Naive thymus-derived CD4-positive, alpha-beta T cell (primary cell): ENCODE measurements at regions not wholly inside any gene's neighbourhood (a gene's known extent, or its start where the extent isn't known, plus 50 kb on each side); places are given as distances from the start of the nearest gene placed in this dataset.
"Not testable (repeated sequence)": the region's sequence is repeated elsewhere in the genome, so short reads cannot be mapped to it uniquely, and the experiment has no call there.

Source experiments
- ATAC-seq: fragments of 150-1000 bp; cut with Tn5 transposase; 2 replicates; pipeline ENCODE4 v1.10.0; 2021; ENCODE audit warnings: mild to moderate bottlenecking, moderate library complexity
- CTCF ChIA-PET: fragments of 350-600 bp; sonication (Branson Sonifier 250); formaldehyde crosslinking; loops from one replicate; lab custom pipeline; 2021; ENCODE audit warnings: antibody characterized with exemption; lab: Charles Lee
- POLR2A ChIA-PET: fragments of 350-600 bp; sonication (Branson Sonifier 250); formaldehyde crosslinking; loops from one replicate; lab custom pipeline; 2021; ENCODE audit warnings: antibody characterized with exemption, inconsistent platforms; lab: Charles Lee
- DNase-seq, 9 donors: peaks; one replicate each; pipeline versions ENCODE4 v3.0.0 to v3.0.0-alpha.2; 2020 to 2022; ENCODE audit warnings: mixed read lengths in 1 of 9
- H3K27ac ChIP-seq: one replicate; pipeline ENCODE4 v1.7.0; 2013; ENCODE audit warnings: mild to moderate bottlenecking, low read depth, low read length, moderate library complexity
- H3K27me3 ChIP-seq, 2 donors: one replicate each; pipeline ENCODE4 v1.7.0; 2013; ENCODE audit warnings: low read length in 2 of 2, mild to moderate bottlenecking in 2 of 2, moderate library complexity in 2 of 2; ENCODE audit not compliant: control insufficient read depth in 2 of 2, insufficient read depth in 2 of 2
- H3K36me3 ChIP-seq, 3 experiments: 1 replicate in 2 of 3; 2 replicates in 1 of 3; pipeline ENCODE4 v1.7.0; 2013; ENCODE audit warnings: low read length in 3 of 3, mild to moderate bottlenecking in 3 of 3, moderate library complexity in 1 of 3; ENCODE audit not compliant: insufficient read depth in 3 of 3, control insufficient read depth in 2 of 3
- H3K4me1 ChIP-seq, 2 donors: one replicate each; pipeline ENCODE4 v1.7.0; 2013; ENCODE audit warnings: low read length in 2 of 2, mild to moderate bottlenecking in 2 of 2, moderate library complexity in 1 of 2; ENCODE audit not compliant: control insufficient read depth in 2 of 2, insufficient read depth in 2 of 2
- H3K4me3 ChIP-seq: 2 replicates; pipeline ENCODE4 v1.7.0; 2013; ENCODE audit warnings: mild to moderate bottlenecking, low read length
- H3K9me3 ChIP-seq, 3 experiments: 1 replicate in 2 of 3; 2 replicates in 1 of 3; pipeline ENCODE4 v1.7.0; 2013; ENCODE audit warnings: low read length in 3 of 3; ENCODE audit not compliant: control insufficient read depth in 2 of 3
- H3K27ac Mint-ChIP-seq, 9 donors: one replicate each; pipeline ENCODE4 v1.8.0; 2020 to 2022; ENCODE audit warnings: mixed read lengths in 9 of 9, mild to moderate bottlenecking in 8 of 9, moderate library complexity in 5 of 9, inconsistent platforms in 2 of 9
- H3K27me3 Mint-ChIP-seq, 5 donors: one replicate each; pipeline ENCODE4 v1.8.0; 2021 to 2022; ENCODE audit warnings: mixed read lengths in 5 of 5, mild to moderate bottlenecking in 1 of 5
- H3K36me3 Mint-ChIP-seq, 5 donors: one replicate each; pipeline ENCODE4 v1.8.0; 2020 to 2022; ENCODE audit warnings: mixed read lengths in 5 of 5, mild to moderate bottlenecking in 3 of 5, inconsistent platforms in 1 of 5
- H3K4me1 Mint-ChIP-seq, 7 donors: one replicate each; pipeline ENCODE4 v1.8.0; 2020 to 2022; ENCODE audit warnings: mixed read lengths in 7 of 7, mild to moderate bottlenecking in 3 of 7, inconsistent platforms in 1 of 7
- H3K4me3 Mint-ChIP-seq, 10 donors: one replicate each; pipeline ENCODE4 v1.8.0; 2020 to 2022; ENCODE audit warnings: mild to moderate bottlenecking in 10 of 10, mixed read lengths in 10 of 10, moderate library complexity in 6 of 10, inconsistent platforms in 2 of 10
- H3K9me3 Mint-ChIP-seq, 11 donors: one replicate each; pipeline ENCODE4 v1.8.0; 2020 to 2022; ENCODE audit warnings: mixed read lengths in 11 of 11, mild to moderate bottlenecking in 4 of 11, inconsistent platforms in 1 of 11, moderate library complexity in 1 of 11
- intact Hi-C, 2 donors: fragments of 100-400 bp; cut with micrococcal nuclease; formaldehyde crosslinking; loops; one replicate each; pipeline ENCODE4 v1.15.1; 2023

- Histone ChIP-seq H3K4me1 (no peaks in the 10 kb centered on the region), H3K4me3 (no peak overlapping the region), H3K27ac (no peak overlapping the region), H3K27me3 (no peaks in the 10 kb centered on the region), H3K36me3 (no peaks in the 10 kb centered on the region), H3K9me3 (no peaks in the 10 kb centered on the region)
- no peak overlapping the region for H3K27ac Mint-ChIP-seq
- no peak for ATAC-seq
- ChIA-PET POLR2A (no interaction called here), CTCF (no interaction called here)
- no peaks in the 10 kb centered on the region for H3K36me3 Mint-ChIP-seq
- no peaks in the 10 kb centered on the region for H3K4me1 Mint-ChIP-seq
- intact Hi-C loops: no loop called here
- no peak for DNase-seq
- H3K9me3 Mint-ChIP-seq: peaks cover 0 to 4% (median 0%) of the 10 kb centered on the region in 11 donors
- H3K4me3 Mint-ChIP-seq: no peak overlapping the region
- H3K27me3 Mint-ChIP-seq: peaks cover 0 to 15% (median 7%) of the 10 kb centered on the region in 5 donors
Measured at GRCh38 chr3:102715030-102715697, 280.3 kb downstream of the ZPLD1 start.

GRCh38 chr3:102718651-102719050 lies 283.8 kb downstream of the ZPLD1 start:
- POLR2A ChIA-PET: no interaction called here
- peaks cover 0 to 2% (median 0%) of the 10 kb centered on the region in 11 donors for H3K9me3 Mint-ChIP-seq

GRCh38 chr3:102722317-102722716 lies 287.5 kb downstream of the ZPLD1 start:
- peaks cover 0 to 2% (median 0%) of the 10 kb centered on the region in 11 donors for H3K9me3 Mint-ChIP-seq
- no peak overlapping the region for H3K4me3 Mint-ChIP-seq
- no peaks in the 10 kb centered on the region for H3K4me1 Mint-ChIP-seq
- peaks cover 0 to 18% (median 4%) of the 10 kb centered on the region in 5 donors for H3K27me3 Mint-ChIP-seq
- Histone ChIP-seq H3K4me1 (no peaks in the 10 kb centered on the region), H3K4me3 (no peak overlapping the region), H3K36me3 (no peaks in the 10 kb centered on the region), H3K27me3 (no peaks in the 10 kb centered on the region), H3K9me3 (no peaks in the 10 kb centered on the region), H3K27ac (no peak overlapping the region)
- CTCF ChIA-PET: no interaction called here
- ATAC-seq: no peak
- H3K27ac Mint-ChIP-seq: no peak overlapping the region
- POLR2A ChIA-PET: no interaction called here
- no peaks in the 10 kb centered on the region for H3K36me3 Mint-ChIP-seq
- no peak for DNase-seq
- intact Hi-C loops: no loop called here

More at GRCh38 chr3:102718651-102719050, 283.8 kb downstream of the ZPLD1 start:
- Mint-ChIP-seq H3K4me3 (no peak overlapping the region), H3K36me3 (no peaks in the 10 kb centered on the region), H3K27me3 (peaks cover 0 to 16% (median 3%) of the 10 kb centered on the region in 5 donors), H3K27ac (no peak overlapping the region), H3K4me1 (no peaks in the 10 kb centered on the region)
- Histone ChIP-seq H3K27me3 (no peaks in the 10 kb centered on the region), H3K9me3 (no peaks in the 10 kb centered on the region), H3K4me3 (no peak overlapping the region), H3K27ac (no peak overlapping the region), H3K36me3 (no peaks in the 10 kb centered on the region), H3K4me1 (no peaks in the 10 kb centered on the region)
- intact Hi-C loops: no loop called here
- DNase-seq (no peak), ATAC-seq (no peak)
- CTCF ChIA-PET: no interaction called here

GRCh38 chr3:102727340-102727739 lies 292.5 kb downstream of the ZPLD1 start:
- H3K4me1 Mint-ChIP-seq: no peaks in the 10 kb centered on the region
- Histone ChIP-seq H3K27ac (no peak overlapping the region), H3K4me1 (no peaks in the 10 kb centered on the region), H3K36me3 (no peaks in the 10 kb centered on the region), H3K9me3 (no peaks in the 10 kb centered on the region), H3K4me3 (no peak overlapping the region), H3K27me3 (no peaks in the 10 kb centered on the region)
- H3K9me3 Mint-ChIP-seq: peaks cover 0 to 2% (median 0%) of the 10 kb centered on the region in 11 donors
- H3K36me3 Mint-ChIP-seq: no peaks in the 10 kb centered on the region
- ChIA-PET POLR2A (no interaction called here), CTCF (no interaction called here)
- intact Hi-C loops: no loop called here
- H3K27ac Mint-ChIP-seq: no peak overlapping the region
- H3K4me3 Mint-ChIP-seq: no peak overlapping the region
- H3K27me3 Mint-ChIP-seq: peaks cover 0 to 8% (median 3%) of the 10 kb centered on the region in 5 donors
- DNase-seq: no peak
- ATAC-seq: no peak

GRCh38 chr3:102732581-102732980 lies 297.8 kb downstream of the ZPLD1 start:
- H3K27ac Mint-ChIP-seq, H3K4me1 Mint-ChIP-seq, intact Hi-C loops, ATAC-seq, CTCF ChIA-PET, DNase-seq, H3K27ac ChIP-seq, H3K36me3 ChIP-seq, H3K27me3 ChIP-seq, H3K4me3 Mint-ChIP-seq, H3K4me3 ChIP-seq, H3K36me3 Mint-ChIP-seq, H3K9me3 ChIP-seq, H3K9me3 Mint-ChIP-seq, POLR2A ChIA-PET, H3K4me1 ChIP-seq, H3K27me3 Mint-ChIP-seq: not testable (repeated sequence)

DNA sequence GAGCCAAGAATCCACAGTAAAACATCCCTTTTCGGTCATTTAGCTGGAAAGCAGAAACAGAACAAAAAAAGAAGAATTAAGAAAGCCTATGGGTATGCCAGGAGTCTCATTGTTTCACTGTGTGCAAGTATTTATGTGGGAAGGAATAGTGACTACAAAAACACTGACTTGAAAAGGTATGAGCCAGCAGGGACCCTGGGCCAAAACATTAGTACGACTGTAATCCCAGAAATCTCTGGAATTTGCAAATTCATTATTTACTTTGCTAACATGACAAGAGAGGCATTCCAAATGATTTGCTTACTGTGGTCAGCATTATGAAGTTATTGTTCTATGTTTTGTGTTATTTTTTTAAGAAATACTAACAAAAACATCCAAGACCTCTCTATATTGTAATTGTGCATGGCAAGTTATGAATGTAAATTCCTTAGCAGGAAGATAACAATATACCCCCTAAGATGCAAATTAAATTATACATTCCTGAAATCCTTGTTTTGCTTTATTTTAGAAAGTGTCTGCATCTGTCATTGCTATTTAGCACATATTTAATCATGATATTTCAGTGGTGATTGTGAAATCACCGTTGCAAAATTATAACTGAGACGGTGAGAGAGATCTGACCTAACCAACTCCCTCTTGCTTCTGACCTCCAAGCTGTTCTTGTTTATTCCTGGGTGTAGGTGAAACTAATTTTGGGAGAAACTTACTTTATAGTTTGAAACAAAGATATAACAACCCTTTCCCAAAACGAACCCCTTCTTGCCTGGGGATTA lies 299.2 kb downstream of the ZPLD1 start:
- no peaks in the 10 kb centered on the region for H3K27me3 ChIP-seq
- no peaks in the 10 kb centered on the region for H3K4me1 ChIP-seq
- H3K4me1 Mint-ChIP-seq: no peaks in the 10 kb centered on the region
- no peak overlapping the region for H3K4me3 Mint-ChIP-seq
- H3K27me3 Mint-ChIP-seq: no peaks in the 10 kb centered on the region
- CTCF ChIA-PET: no interaction called here
- intact Hi-C loops: no loop called here
- no peaks in the 10 kb centered on the region for H3K36me3 Mint-ChIP-seq
- ATAC-seq (no peak), DNase-seq (no peak)
- no peak overlapping the region for H3K27ac ChIP-seq
- H3K4me3 ChIP-seq: no peak overlapping the region
- peaks cover 0 to 2% (median 0%) of the 10 kb centered on the region in 11 donors for H3K9me3 Mint-ChIP-seq
- no peak overlapping the region for H3K27ac Mint-ChIP-seq
- no peaks in the 10 kb centered on the region for H3K36me3 ChIP-seq
- H3K9me3 ChIP-seq: no peaks in the 10 kb centered on the region
- POLR2A ChIA-PET: no interaction called here

GRCh38 chr3:102735311-102735710 lies 300.5 kb downstream of the ZPLD1 start:
- Mint-ChIP-seq H3K4me3 (no peak overlapping the region), H3K9me3 (peaks cover 0 to 2% (median 0%) of the 10 kb centered on the region in 11 donors), H3K27ac (no peak overlapping the region), H3K36me3 (no peaks in the 10 kb centered on the region), H3K27me3 (no peaks in the 10 kb centered on the region), H3K4me1 (no peaks in the 10 kb centered on the region)
- H3K27me3 ChIP-seq: no peaks in the 10 kb centered on the region
- POLR2A ChIA-PET: no interaction called here
- no peak overlapping the region for H3K27ac ChIP-seq
- no peaks in the 10 kb centered on the region for H3K4me1 ChIP-seq
- H3K36me3 ChIP-seq: no peaks in the 10 kb centered on the region
- CTCF ChIA-PET: no interaction called here
- intact Hi-C loops: no loop called here
- ATAC-seq: no peak
- DNase-seq: no peak
- H3K4me3 ChIP-seq: no peak overlapping the region
- H3K9me3 ChIP-seq: no peaks in the 10 kb centered on the region
